ENCODE measurements at regions not wholly inside any gene's neighbourhood (a gene's known extent, or its start where the extent isn't known, plus 50 kb on each side); places are given as distances from the start of the nearest gene placed in this dataset.

DNA sequence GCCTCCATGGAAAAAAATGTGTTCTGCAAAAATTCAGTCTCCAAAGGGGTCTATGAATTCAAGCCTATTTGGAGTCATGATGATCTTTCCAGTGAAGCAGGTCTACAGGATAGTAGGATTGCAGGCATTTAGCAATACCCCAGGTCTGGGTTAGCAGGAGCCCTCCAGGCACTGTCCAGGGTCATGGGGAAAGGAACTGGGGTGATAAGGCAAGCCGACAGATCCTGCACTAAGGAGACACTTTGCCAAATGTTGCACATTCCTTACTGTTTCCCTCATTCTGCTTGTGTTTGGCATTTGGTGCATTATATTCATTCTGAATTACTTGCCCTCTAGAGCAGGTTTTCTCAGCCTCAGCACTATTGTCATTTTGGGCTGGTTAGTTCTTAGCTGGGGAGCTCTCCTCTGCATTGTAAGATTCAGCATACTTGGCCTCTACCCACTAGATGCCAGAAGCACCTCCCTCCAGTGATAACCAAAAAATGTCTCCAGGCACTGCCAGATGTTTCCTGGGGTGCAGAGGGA is 333.3 kb upstream of the PLXNA2 start:
- no peak overlapping the region for H3K4me3 ChIP-seq (ENCODE audit: low read length in 3 of 3)
- intact Hi-C loops (cut with DNase I): no loop called here
- TF ChIP-seq, protein P1, sequence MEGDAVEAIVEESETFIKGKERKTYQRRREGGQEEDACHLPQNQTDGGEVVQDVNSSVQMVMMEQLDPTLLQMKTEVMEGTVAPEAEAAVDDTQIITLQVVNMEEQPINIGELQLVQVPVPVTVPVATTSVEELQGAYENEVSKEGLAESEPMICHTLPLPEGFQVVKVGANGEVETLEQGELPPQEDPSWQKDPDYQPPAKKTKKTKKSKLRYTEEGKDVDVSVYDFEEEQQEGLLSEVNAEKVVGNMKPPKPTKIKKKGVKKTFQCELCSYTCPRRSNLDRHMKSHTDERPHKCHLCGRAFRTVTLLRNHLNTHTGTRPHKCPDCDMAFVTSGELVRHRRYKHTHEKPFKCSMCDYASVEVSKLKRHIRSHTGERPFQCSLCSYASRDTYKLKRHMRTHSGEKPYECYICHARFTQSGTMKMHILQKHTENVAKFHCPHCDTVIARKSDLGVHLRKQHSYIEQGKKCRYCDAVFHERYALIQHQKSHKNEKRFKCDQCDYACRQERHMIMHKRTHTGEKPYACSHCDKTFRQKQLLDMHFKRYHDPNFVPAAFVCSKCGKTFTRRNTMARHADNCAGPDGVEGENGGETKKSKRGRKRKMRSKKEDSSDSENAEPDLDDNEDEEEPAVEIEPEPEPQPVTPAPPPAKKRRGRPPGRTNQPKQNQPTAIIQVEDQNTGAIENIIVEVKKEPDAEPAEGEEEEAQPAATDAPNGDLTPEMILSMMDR (IDR thresholded peaks at IDR 0.05; ENCODE audit: borderline replicate concordance, extremely low read depth, insufficient read depth): no peak
- FAIRE-seq (no peak), DNase-seq (no peak)
- no peaks in the 10 kb centered on the region for H3K36me3 ChIP-seq (ENCODE audit: control insufficient read depth in 2 of 3, insufficient read depth in 3 of 3, low read length in 3 of 3)
- H3K9me3 ChIP-seq (ENCODE audit: control insufficient read depth in 2 of 3, insufficient read depth in 1 of 3, low read length in 3 of 3): no peaks in the 10 kb centered on the region
- H3K27ac ChIP-seq (ENCODE audit: low read depth in 2 of 2, low read length in 2 of 2): no peak overlapping the region
- no peak overlapping the region for H3K9ac ChIP-seq (ENCODE audit: low read length in 3 of 3)
- H3K27me3 ChIP-seq (ENCODE audit: control insufficient read depth, insufficient read depth, low read length): no peaks in the 10 kb centered on the region
- H3K4me1 ChIP-seq (ENCODE audit: control insufficient read depth in 2 of 3, insufficient read depth in 2 of 3, low read depth in 1 of 3, low read length in 3 of 3): no peaks in the 10 kb centered on the region

DNA sequence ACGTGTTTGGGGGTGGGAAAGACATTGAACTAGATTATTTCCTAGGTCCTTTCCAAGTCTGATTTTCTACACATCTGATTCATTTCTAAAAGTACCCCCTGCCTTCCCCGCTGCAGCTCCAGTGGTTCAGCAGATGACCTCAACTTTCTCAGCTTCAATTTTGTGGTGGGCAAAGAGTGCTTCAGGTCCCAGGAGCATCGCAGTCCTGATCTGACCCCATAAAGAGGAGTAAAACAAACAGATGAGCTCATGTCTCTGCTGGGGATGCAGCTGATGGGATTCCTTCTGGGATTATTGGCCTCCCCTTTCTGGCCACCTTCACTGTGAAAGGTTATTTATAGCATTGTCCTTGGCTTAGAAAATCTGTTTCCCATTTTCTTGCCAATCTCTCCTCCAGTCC is 337.0 kb upstream of the PLXNA2 start:
- Histone ChIP-seq H3K36me3 (ENCODE audit: control insufficient read depth in 2 of 3, insufficient read depth in 3 of 3, low read length in 3 of 3) (no peaks in the 10 kb centered on the region), H3K4me3 (ENCODE audit: low read length in 3 of 3) (no peak overlapping the region), H3K4me1 (ENCODE audit: control insufficient read depth in 2 of 3, insufficient read depth in 2 of 3, low read depth in 1 of 3, low read length in 3 of 3) (no peaks in the 10 kb centered on the region), H3K9me3 (ENCODE audit: control insufficient read depth in 2 of 3, insufficient read depth in 1 of 3, low read length in 3 of 3) (no peaks in the 10 kb centered on the region), H3K9ac (ENCODE audit: low read length in 3 of 3) (no peak overlapping the region), H3K27ac (ENCODE audit: low read depth in 2 of 2, low read length in 2 of 2) (no peak overlapping the region), H3K27me3 (ENCODE audit: control insufficient read depth, insufficient read depth, low read length) (no peaks in the 10 kb centered on the region)
- TF ChIP-seq, protein P1 (IDR thresholded peaks at IDR 0.05; ENCODE audit: borderline replicate concordance, extremely low read depth, insufficient read depth): no peak
- intact Hi-C loops (cut with DNase I): no loop called here
- FAIRE-seq (no peak), DNase-seq (no peak)

DNA sequence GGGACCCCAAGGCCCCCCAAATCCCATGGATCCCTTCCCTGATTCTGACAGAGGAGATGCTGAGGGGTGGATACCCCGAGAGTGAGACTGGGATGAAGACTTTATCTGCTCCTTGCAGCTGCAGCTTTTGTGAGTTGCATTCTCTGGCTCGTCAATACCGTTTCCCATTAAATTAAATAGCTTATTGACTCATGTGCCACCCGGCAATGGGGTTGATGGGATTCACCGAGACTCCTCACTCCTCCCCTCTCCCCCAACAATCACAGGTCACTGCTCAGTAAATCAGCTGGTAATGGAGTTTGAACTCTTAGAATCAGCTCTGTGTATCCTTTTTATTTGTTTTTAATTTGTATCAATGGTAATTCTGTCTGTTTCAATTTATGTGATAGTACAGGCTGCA is 337.5 kb upstream of the PLXNA2 start:
- Histone ChIP-seq H3K36me3 (ENCODE audit: control insufficient read depth in 2 of 3, insufficient read depth in 3 of 3, low read length in 3 of 3) (no peaks in the 10 kb centered on the region), H3K27ac (ENCODE audit: low read depth in 2 of 2, low read length in 2 of 2) (no peak overlapping the region), H3K9me3 (ENCODE audit: control insufficient read depth in 2 of 3, insufficient read depth in 1 of 3, low read length in 3 of 3) (no peaks in the 10 kb centered on the region), H3K9ac (ENCODE audit: low read length in 3 of 3) (no peak overlapping the region), H3K4me1 (ENCODE audit: control insufficient read depth in 2 of 3, insufficient read depth in 2 of 3, low read depth in 1 of 3, low read length in 3 of 3) (no peaks in the 10 kb centered on the region), H3K27me3 (ENCODE audit: control insufficient read depth, insufficient read depth, low read length) (no peaks in the 10 kb centered on the region), H3K4me3 (ENCODE audit: low read length in 3 of 3) (no peak overlapping the region)
- intact Hi-C loops (cut with DNase I): no loop called here
- TF ChIP-seq, protein P1 (IDR thresholded peaks at IDR 0.05; ENCODE audit: borderline replicate concordance, extremely low read depth, insufficient read depth): no peak
- FAIRE-seq (no peak), DNase-seq (no peak)

DNA sequence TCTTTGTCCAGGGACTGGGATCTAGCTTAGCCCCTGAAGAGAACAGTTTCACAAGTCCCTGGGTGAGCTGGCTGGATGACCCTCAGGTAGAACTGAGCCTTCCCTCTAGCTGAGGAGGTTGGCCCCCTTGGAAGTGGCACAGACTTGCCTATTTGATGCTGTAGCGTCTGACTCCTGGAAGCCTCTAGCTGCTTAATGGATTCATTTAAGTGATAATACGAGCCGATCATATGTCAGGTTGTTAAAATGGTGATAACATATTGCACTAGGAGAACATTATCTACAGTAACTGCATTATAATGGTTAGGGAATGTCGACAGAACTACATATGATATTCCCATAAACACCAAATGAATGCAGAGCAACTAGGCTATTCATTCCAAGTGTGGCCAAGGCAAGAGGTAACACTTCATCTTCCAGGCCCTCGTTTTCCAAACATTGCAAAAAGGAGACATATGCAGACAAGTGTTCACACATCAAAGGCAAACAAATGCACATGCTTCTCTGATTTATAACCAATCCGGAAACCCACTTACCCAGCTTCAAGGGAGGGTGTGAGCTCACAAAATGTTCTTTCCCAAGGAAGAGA is 340.1 kb upstream of the PLXNA2 start:
- Histone ChIP-seq H3K4me3 (ENCODE audit: low read length in 3 of 3) (no peak overlapping the region), H3K9ac (ENCODE audit: low read length in 3 of 3) (no peak overlapping the region), H3K4me1 (ENCODE audit: control insufficient read depth in 2 of 3, insufficient read depth in 2 of 3, low read depth in 1 of 3, low read length in 3 of 3) (no peaks in the 10 kb centered on the region), H3K27me3 (ENCODE audit: control insufficient read depth, insufficient read depth, low read length) (no peaks in the 10 kb centered on the region), H3K27ac (ENCODE audit: low read depth in 2 of 2, low read length in 2 of 2) (no peak overlapping the region), H3K36me3 (ENCODE audit: control insufficient read depth in 2 of 3, insufficient read depth in 3 of 3, low read length in 3 of 3) (no peaks in the 10 kb centered on the region), H3K9me3 (ENCODE audit: control insufficient read depth in 2 of 3, insufficient read depth in 1 of 3, low read length in 3 of 3) (no peaks in the 10 kb centered on the region)
- FAIRE-seq: no peak
- intact Hi-C loops (cut with DNase I): no loop called here
- TF ChIP-seq, protein P1 (IDR thresholded peaks at IDR 0.05; ENCODE audit: borderline replicate concordance, extremely low read depth, insufficient read depth): no peak
- DNase-seq: no peak
